IMR-90 (cell line): ENCODE measurements at regions not wholly inside any gene's neighbourhood (a gene's known extent, or its start where the extent isn't known, plus 50 kb on each side); places are given as distances from the start of the nearest gene placed in this dataset.

Experiments used
- ATAC-seq: fragments of 200-7000 bp; cut with Tn5 transposase; 2 replicates; pipeline ENCODE4 v1.9.1; 2020; ENCODE audit warnings: low read depth, mild to moderate bottlenecking, moderate library complexity
- BruUV-seq: library from RNA; stranded (reverse); fragments of 400-500 nt; replicated peaks from 2 replicates; lab custom pipeline; 2021; lab: Mats Ljungman, UMichigan
- CTCF ChIA-PET: fragments of 300-600 bp; formaldehyde crosslinking; extraction: SDS; loops from one replicate; lab custom pipeline; 2021; ENCODE audit warnings: antibody characterized with exemption; lab: Yijun Ruan, JAX
- POLR2A ChIA-PET: fragments of 300-600 bp; sonication (Branson Sonifier 250); formaldehyde crosslinking; loops from one replicate; lab custom pipeline; 2022; ENCODE audit warnings: antibody characterized with exemption; ENCODE audit not compliant: unreplicated experiment; lab: Charles Lee
- DNase-seq: peaks from one replicate; pipeline ENCODE4 v3.0.0; 2013
- H2AFZ ChIP-seq: replicated peaks from 2 replicates; pipeline ENCODE3; 2013; ENCODE audit warnings: low read length, mild to moderate bottlenecking; ENCODE audit not compliant: poor library complexity
- H2AK5ac ChIP-seq: 2 replicates; pipeline ENCODE4 v1.6.1; 2013; ENCODE audit warnings: low read depth, low read length, inconsistent platforms
- H2AK9ac ChIP-seq: replicated peaks from 2 replicates; pipeline ENCODE3; 2013; ENCODE audit warnings: mild to moderate bottlenecking, low read depth, low read length, moderate library complexity; ENCODE audit not compliant: poor library complexity
- H2BK120ac ChIP-seq: 2 replicates; pipeline ENCODE4 v1.6.1; 2013; ENCODE audit warnings: low read depth, low read length, inconsistent platforms
- H2BK15ac ChIP-seq: 3 replicates; pipeline ENCODE4 v1.6.1; 2013; ENCODE audit warnings: low read depth, low read length, inconsistent platforms
- H2BK20ac ChIP-seq: 2 replicates; pipeline ENCODE4 v1.6.1; 2013; ENCODE audit warnings: low read depth, mild to moderate bottlenecking, inconsistent platforms, low read length, moderate library complexity
- H2BK5ac ChIP-seq: 2 replicates; pipeline ENCODE4 v1.6.1; 2013; ENCODE audit warnings: mild to moderate bottlenecking, low read depth, low read length, inconsistent platforms; ENCODE audit not compliant: poor library complexity, severe bottlenecking
- H3K14ac ChIP-seq: replicated peaks from 2 replicates; pipeline ENCODE4 v1.6.1; 2013; ENCODE audit warnings: low read depth, low read length, inconsistent platforms
- H3K18ac ChIP-seq: 2 replicates; pipeline ENCODE4 v1.6.1; 2013; ENCODE audit warnings: low read depth, low read length, control low read depth
- H3K23ac ChIP-seq: 2 replicates; pipeline ENCODE4 v1.6.1; 2013; ENCODE audit warnings: low read depth, low read length, inconsistent platforms
- H3K27ac ChIP-seq: 2 replicates; pipeline ENCODE4 v1.5.1; 2013; ENCODE audit warnings: mild to moderate bottlenecking, control low read depth, low read length; ENCODE audit not compliant: insufficient read depth
- H3K27me3 ChIP-seq: 2 replicates; pipeline ENCODE4 v1.6.1; 2013; ENCODE audit warnings: low read length; ENCODE audit not compliant: control insufficient read depth, insufficient read depth
- H3K36me3 ChIP-seq: 2 replicates; pipeline ENCODE4 v1.6.1; 2013; ENCODE audit warnings: low read length, mixed read lengths; ENCODE audit not compliant: control insufficient read depth, insufficient read depth
- H3K4ac ChIP-seq: 2 replicates; pipeline ENCODE4 v1.6.1; 2013; ENCODE audit warnings: low read depth, low read length, inconsistent platforms
- H3K4me1 ChIP-seq: 2 replicates; pipeline ENCODE4 v1.6.1; 2013; ENCODE audit warnings: low read length, mixed read lengths; ENCODE audit not compliant: control insufficient read depth, insufficient read depth
- H3K4me2 ChIP-seq: 2 replicates; pipeline ENCODE4 v1.6.1; 2013; ENCODE audit warnings: low read depth, mild to moderate bottlenecking, control low read depth, low read length, moderate library complexity
- H3K4me3 ChIP-seq: 2 replicates; pipeline ENCODE4 v1.5.1; 2013; ENCODE audit warnings: low read depth, mild to moderate bottlenecking, control low read depth, low read length, moderate library complexity; ENCODE audit not compliant: insufficient read depth
- H3K56ac ChIP-seq: 2 replicates; pipeline ENCODE4 v1.6.1; 2013; ENCODE audit warnings: low read length, inconsistent platforms; ENCODE audit not compliant: insufficient read depth; ENCODE audit errors: extremely low read depth
- H3K79me1 ChIP-seq, 2 experiments: 2 replicates each; pipeline ENCODE4 v1.6.1; 2013; ENCODE audit warnings: low read length in 2 of 2, inconsistent platforms in 1 of 2, low read depth in 1 of 2
- H3K9ac ChIP-seq: 2 replicates; pipeline ENCODE4 v1.6.1; 2013; ENCODE audit warnings: low read depth, low read length, control low read depth
- H3K9me1 ChIP-seq: 2 replicates; pipeline ENCODE4 v1.6.1; 2013; ENCODE audit warnings: low read length, inconsistent platforms; ENCODE audit not compliant: insufficient read depth
- H3K9me3 ChIP-seq: 2 replicates; pipeline ENCODE4 v1.6.1; 2013; ENCODE audit warnings: low read length; ENCODE audit not compliant: control insufficient read depth, insufficient read depth
- H4K20me1 ChIP-seq: 2 replicates; pipeline ENCODE4 v1.6.1; 2013; ENCODE audit warnings: low read length, inconsistent platforms; ENCODE audit not compliant: insufficient read depth
- H4K5ac ChIP-seq: 2 replicates; pipeline ENCODE4 v1.6.1; 2013; ENCODE audit warnings: mild to moderate bottlenecking, low read depth, low read length, control low read depth
- H4K8ac ChIP-seq, 2 experiments: 2 replicates each; pipeline ENCODE4 v1.6.1; 2013; ENCODE audit warnings: low read depth in 2 of 2, low read length in 2 of 2, control low read depth in 1 of 2, inconsistent platforms in 1 of 2
- H4K91ac ChIP-seq: 2 replicates; pipeline ENCODE4 v1.6.1; 2013; ENCODE audit warnings: low read depth, low read length, inconsistent platforms; ENCODE audit not compliant: insufficient read depth
- BHLHE40 ChIP-seq: fragments of 150-350 bp; IDR thresholded peaks from 2 replicates; pipeline ENCODE4 v1.6.1; 2016; ENCODE audit warnings: mild to moderate bottlenecking, low read depth, low read length
- CEBPB ChIP-seq: IDR thresholded peaks from 2 replicates; pipeline ENCODE4 v1.6.1; 2012; ENCODE audit warnings: low read depth, low read length, improper control_type of control experiment
- FOS ChIP-seq: fragments of 150-350 bp; IDR thresholded peaks from 2 replicates; pipeline ENCODE4 v1.6.1; 2016; ENCODE audit warnings: low read depth, low read length
- MXI1 ChIP-seq: IDR thresholded peaks from 2 replicates; pipeline ENCODE4 v1.6.1; 2012; ENCODE audit warnings: low read depth, mild to moderate bottlenecking, low read length, moderate library complexity, borderline replicate concordance
- SMC3 ChIP-seq: fragments of 150-350 bp; IDR thresholded peaks from 2 replicates; pipeline ENCODE4 v1.6.1; 2016; ENCODE audit warnings: low read depth, mild to moderate bottlenecking, antibody characterized with exemption, low read length, moderate library complexity
- WGBS, 2 experiments: methylation state at CpG; one replicate each; pipeline versions ENCODE4 v1.1.5 to v1.1.7; 2013; ENCODE audit warnings: missing lambda C conversion rate in 2 of 2; ENCODE audit not compliant: insufficient read length in 1 of 2; ENCODE audit errors: extremely low coverage in 2 of 2; 5-methylcytosine and 5-hydroxymethylcytosine counted together
- dilution Hi-C: fragments of 300-500 bp; cut with HindIII; formaldehyde crosslinking; loops from one replicate; pipeline ENCODE4 v1.14.3; 2018; ENCODE audit warnings: low sequenced_read_pairs; ENCODE audit not compliant: unreplicated experiment
- in situ Hi-C: fragments of 300-500 bp; cut with MboI; formaldehyde crosslinking; loops from 3 replicates; pipeline ENCODE4 v1.14.3; 2019; ENCODE audit warnings: low sequenced_read_pairs, inconsistent platforms, mixed read lengths
- intact Hi-C: fragments of 100-400 bp; cut with micrococcal nuclease; formaldehyde crosslinking; loops from 2 replicates; pipeline ENCODE4 v1.10.0; 2022
- TF ChIP-seq, protein P1 (sequence below): conservative IDR thresholded peaks from 2 replicates; pipeline ENCODE4 v1.5.1; 2012; ENCODE audit warnings: mild to moderate bottlenecking, low read depth, low read length, improper control_type of control experiment

DNA sequence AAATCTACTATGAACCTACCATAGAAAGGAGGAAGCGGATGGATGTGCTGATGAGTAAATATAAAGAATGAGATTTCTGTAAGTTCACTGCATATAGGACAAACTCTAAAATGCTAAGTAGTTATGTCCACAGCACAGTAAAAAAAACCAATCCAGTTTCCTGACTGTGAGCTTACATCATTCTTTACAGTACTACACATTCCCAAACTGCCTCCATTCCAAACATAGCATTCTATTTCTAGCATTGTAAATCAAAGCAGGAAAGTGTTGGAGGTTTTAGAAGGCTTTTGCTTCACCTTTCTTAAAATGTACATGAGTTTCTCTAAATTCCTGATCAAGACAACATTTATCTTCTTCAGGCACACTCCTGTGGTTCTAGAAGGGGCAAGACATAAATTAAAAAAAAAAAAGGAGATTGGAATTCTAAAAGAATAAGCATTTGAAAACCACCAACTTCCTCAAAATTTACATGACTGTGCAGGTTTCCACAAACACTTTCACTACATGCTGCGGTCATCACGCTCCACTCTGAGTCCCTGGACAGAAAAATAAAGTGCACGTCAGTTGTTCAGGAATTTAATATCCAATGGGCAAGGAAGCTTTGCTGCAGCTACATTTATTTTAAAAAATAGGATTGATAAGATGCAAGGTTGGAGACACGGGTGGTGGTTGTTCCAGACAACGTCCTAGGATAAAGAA lies 297.6 kb upstream of the STS start:
- BruUV-seq = no TSS peak
- Histone ChIP-seq H3K79me1 (no peaks in the 10 kb centered on the region), H3K56ac (no peak overlapping the region), H2AK5ac (no peak overlapping the region), H3K23ac (no peak overlapping the region), H2BK15ac (no peak overlapping the region), H3K4ac (no peak overlapping the region), H3K14ac (no peak overlapping the region), H3K27ac (no peak overlapping the region), H3K4me3 (no peak overlapping the region), H3K27me3 (no peaks in the 10 kb centered on the region), H4K91ac (no peak overlapping the region), H3K4me2 (no peak overlapping the region), H4K20me1 (no peaks in the 10 kb centered on the region), H3K9ac (no peak overlapping the region), H3K18ac (no peak overlapping the region), H3K9me1 (no peaks in the 10 kb centered on the region), H2BK120ac (no peak overlapping the region), H2BK5ac (no peak overlapping the region), H4K5ac (no peak overlapping the region), H2AFZ (no peak overlapping the region), H3K9me3 (peaks cover 5% of the 10 kb centered on the region), H3K36me3 (no peaks in the 10 kb centered on the region), H2BK20ac (no peak overlapping the region), H3K4me1 (no peaks in the 10 kb centered on the region), H4K8ac (no peak overlapping the region), H2AK9ac (no peak overlapping the region)
- intact Hi-C loops (no loop called here), in situ Hi-C loops (no loop called here), dilution Hi-C loops (no loop called here)
- POLR2A ChIA-PET = no interaction called here
- DNase-seq = peak; percentile 2
- no CpG with 5 or more reads among the region's 6 CpGs for WGBS, 2 experiments
- TF ChIP-seq, protein P1, sequence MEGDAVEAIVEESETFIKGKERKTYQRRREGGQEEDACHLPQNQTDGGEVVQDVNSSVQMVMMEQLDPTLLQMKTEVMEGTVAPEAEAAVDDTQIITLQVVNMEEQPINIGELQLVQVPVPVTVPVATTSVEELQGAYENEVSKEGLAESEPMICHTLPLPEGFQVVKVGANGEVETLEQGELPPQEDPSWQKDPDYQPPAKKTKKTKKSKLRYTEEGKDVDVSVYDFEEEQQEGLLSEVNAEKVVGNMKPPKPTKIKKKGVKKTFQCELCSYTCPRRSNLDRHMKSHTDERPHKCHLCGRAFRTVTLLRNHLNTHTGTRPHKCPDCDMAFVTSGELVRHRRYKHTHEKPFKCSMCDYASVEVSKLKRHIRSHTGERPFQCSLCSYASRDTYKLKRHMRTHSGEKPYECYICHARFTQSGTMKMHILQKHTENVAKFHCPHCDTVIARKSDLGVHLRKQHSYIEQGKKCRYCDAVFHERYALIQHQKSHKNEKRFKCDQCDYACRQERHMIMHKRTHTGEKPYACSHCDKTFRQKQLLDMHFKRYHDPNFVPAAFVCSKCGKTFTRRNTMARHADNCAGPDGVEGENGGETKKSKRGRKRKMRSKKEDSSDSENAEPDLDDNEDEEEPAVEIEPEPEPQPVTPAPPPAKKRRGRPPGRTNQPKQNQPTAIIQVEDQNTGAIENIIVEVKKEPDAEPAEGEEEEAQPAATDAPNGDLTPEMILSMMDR = no peak
- no peak for TF ChIP-seq CEBPB
- no peak for TF ChIP-seq SMC3
- TF ChIP-seq FOS = no peak
- TF ChIP-seq BHLHE40 = no peak
- TF ChIP-seq MXI1 = no peak
- CTCF ChIA-PET = no interaction called here
- ATAC-seq = peak; percentile 42; the same call in 1 of the 2 replicates
